OCI-LY1 (cell line): ENCODE measurements at regions not wholly inside any gene's neighbourhood (a gene's known extent, or its start where the extent isn't known, plus 50 kb on each side); places are given as distances from the start of the nearest gene placed in this dataset.

Source experiments
- H2AFZ ChIP-seq: fragments of 200-600 bp; sonication (generic), shearing (Covaris generic); 2 replicates; pipeline ENCODE4 v1.6.0; 2014; ENCODE audit warnings: antibody characterized with exemption, mild to moderate bottlenecking, low read length
- H3F3A ChIP-seq: fragments of 200-600 bp; sonication (generic), shearing (Covaris generic); 2 replicates; pipeline ENCODE4 v1.6.0; 2014; ENCODE audit warnings: mild to moderate bottlenecking, antibody characterized with exemption, low read length, moderate library complexity; ENCODE audit not compliant: insufficient read depth
- H3K27ac ChIP-seq: fragments of 200-600 bp; sonication (generic); 2 replicates; pipeline ENCODE4 v1.5.1; 2014; ENCODE audit warnings: low read length, mixed run types, mild to moderate bottlenecking, low read depth; ENCODE audit not compliant: poor library complexity, severe bottlenecking
- H3K27me3 ChIP-seq: fragments of 200-600 bp; sonication (generic); 2 replicates; pipeline ENCODE4 v1.6.0; 2014; ENCODE audit warnings: antibody characterized with exemption, mild to moderate bottlenecking, low read length, moderate library complexity; ENCODE audit not compliant: insufficient read depth
- H3K36me3 ChIP-seq: fragments of 200-600 bp; sonication (generic); 2 replicates; pipeline ENCODE4 v1.6.1; 2014; ENCODE audit warnings: mild to moderate bottlenecking, antibody characterized with exemption, low read length, moderate library complexity, mixed read lengths; ENCODE audit not compliant: insufficient read depth
- H3K4me1 ChIP-seq: fragments of 200-600 bp; sonication (generic); 2 replicates; pipeline ENCODE4 v1.5.1; 2014; ENCODE audit warnings: mild to moderate bottlenecking, low read length, moderate library complexity; ENCODE audit not compliant: insufficient read depth, severe bottlenecking
- H3K4me2 ChIP-seq: fragments of 200-600 bp; sonication (generic), shearing (Covaris generic); 2 replicates; pipeline ENCODE4 v1.6.1; 2014; ENCODE audit warnings: low read length
- H3K4me3 ChIP-seq: fragments of 200-600 bp; sonication (generic); 2 replicates; pipeline ENCODE4 v1.5.1; 2014; ENCODE audit warnings: low read length, low read depth, mild to moderate bottlenecking, mixed read lengths; ENCODE audit not compliant: poor library complexity, severe bottlenecking
- H3K79me2 ChIP-seq: fragments of 200-600 bp; shearing (Covaris generic); 2 replicates; pipeline ENCODE4 v1.6.1; 2016; ENCODE audit warnings: mixed run types, low read length, mixed read lengths; ENCODE audit not compliant: insufficient read depth
- H3K9ac ChIP-seq: fragments of 200-600 bp; sonication (generic), shearing (Covaris generic); 2 replicates; pipeline ENCODE4 v1.6.1; 2014; ENCODE audit warnings: mild to moderate bottlenecking, low read length, mixed read lengths
- H3K9me2 ChIP-seq: fragments of 200-600 bp; sonication (generic), shearing (Covaris generic); 2 replicates; pipeline ENCODE4 v1.6.1; 2014; ENCODE audit warnings: low read depth, mild to moderate bottlenecking, low read length, mixed read lengths
- H3K9me3 ChIP-seq: fragments of 200-600 bp; shearing (Covaris generic); 2 replicates; pipeline ENCODE4 v1.6.1; 2014; ENCODE audit warnings: low read length, mixed read lengths
- H4K20me1 ChIP-seq: fragments of 200-600 bp; sonication (generic), shearing (Covaris generic); 2 replicates; pipeline ENCODE4 v1.6.0; 2016; ENCODE audit warnings: mild to moderate bottlenecking, low read length; ENCODE audit not compliant: insufficient read depth
- EZH2 ChIP-seq: fragments of 200-600 bp; sonication (generic), shearing (Covaris generic); IDR thresholded peaks from 2 replicates; pipeline ENCODE4 v1.8.0; 2017; ENCODE audit warnings: borderline replicate concordance, mixed run types, mild to moderate bottlenecking, antibody characterized with exemption, low read length, moderate library complexity, mixed read lengths
- TF ChIP-seq, protein P1 (sequence below): fragments of 200-600 bp; sonication (generic), shearing (Covaris generic); IDR thresholded peaks from 2 replicates; pipeline ENCODE4 v1.5.1; 2017; ENCODE audit warnings: mild to moderate bottlenecking, antibody characterized with exemption, low read length, moderate library complexity, mixed read lengths

DNA sequence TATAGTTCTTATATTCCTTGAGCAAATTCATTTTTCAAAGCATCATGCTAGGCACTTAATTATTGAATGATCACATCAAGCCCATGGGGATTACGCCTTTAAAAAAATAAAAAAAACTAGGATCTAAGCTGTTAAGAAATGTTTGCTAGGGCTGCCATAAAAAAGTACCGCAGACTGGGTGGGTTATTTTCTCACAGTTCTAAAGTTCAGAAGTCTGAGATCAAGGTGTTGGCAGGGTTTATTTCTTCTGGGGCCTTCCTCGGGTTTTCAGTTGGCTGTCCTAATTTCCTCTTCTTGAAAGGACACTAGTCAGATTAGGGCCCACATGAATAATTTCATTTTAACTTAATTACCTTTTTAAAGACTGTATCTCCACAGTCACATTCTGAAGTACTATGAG is 165.6 kb upstream of the RIMS1 start:
- TF ChIP-seq EZH2: no peak
- TF ChIP-seq, protein P1, sequence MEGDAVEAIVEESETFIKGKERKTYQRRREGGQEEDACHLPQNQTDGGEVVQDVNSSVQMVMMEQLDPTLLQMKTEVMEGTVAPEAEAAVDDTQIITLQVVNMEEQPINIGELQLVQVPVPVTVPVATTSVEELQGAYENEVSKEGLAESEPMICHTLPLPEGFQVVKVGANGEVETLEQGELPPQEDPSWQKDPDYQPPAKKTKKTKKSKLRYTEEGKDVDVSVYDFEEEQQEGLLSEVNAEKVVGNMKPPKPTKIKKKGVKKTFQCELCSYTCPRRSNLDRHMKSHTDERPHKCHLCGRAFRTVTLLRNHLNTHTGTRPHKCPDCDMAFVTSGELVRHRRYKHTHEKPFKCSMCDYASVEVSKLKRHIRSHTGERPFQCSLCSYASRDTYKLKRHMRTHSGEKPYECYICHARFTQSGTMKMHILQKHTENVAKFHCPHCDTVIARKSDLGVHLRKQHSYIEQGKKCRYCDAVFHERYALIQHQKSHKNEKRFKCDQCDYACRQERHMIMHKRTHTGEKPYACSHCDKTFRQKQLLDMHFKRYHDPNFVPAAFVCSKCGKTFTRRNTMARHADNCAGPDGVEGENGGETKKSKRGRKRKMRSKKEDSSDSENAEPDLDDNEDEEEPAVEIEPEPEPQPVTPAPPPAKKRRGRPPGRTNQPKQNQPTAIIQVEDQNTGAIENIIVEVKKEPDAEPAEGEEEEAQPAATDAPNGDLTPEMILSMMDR: no peak
- Histone ChIP-seq H3K4me3 (no peak overlapping the region), H3K36me3 (no peaks in the 10 kb centered on the region), H3K4me1 (no peaks in the 10 kb centered on the region), H3K9me2 (no peaks in the 10 kb centered on the region), H3K4me2 (no peak overlapping the region), H3K27ac (no peak overlapping the region), H2AFZ (no peak overlapping the region), H3K27me3 (no peaks in the 10 kb centered on the region), H3K79me2 (no peaks in the 10 kb centered on the region), H4K20me1 (no peaks in the 10 kb centered on the region), H3K9ac (no peak overlapping the region), H3F3A (no peaks in the 10 kb centered on the region), H3K9me3 (no peaks in the 10 kb centered on the region)

DNA sequence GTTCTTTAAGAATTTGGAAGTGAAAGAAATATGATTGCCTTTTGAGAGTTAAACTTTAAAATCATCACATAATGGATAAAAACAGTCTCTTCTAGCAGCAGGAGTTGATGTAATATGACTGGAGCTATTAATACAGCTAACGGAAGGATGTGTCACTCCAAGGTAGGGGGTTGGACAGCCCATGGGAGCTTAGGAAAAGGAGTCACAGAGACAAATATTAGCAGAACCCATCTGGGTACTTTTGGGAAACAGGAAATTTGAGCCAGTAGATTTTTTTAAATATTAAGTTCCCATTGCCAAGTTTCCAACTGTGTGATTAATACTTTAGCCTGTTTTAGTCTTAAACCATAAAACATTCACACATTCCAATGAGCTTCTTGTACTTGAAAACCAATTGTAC is 164.7 kb upstream of the RIMS1 start:
- H3K79me2 ChIP-seq: no peaks in the 10 kb centered on the region
- no peak overlapping the region for H3K4me3 ChIP-seq
- H3K4me1 ChIP-seq: no peaks in the 10 kb centered on the region
- H3F3A ChIP-seq: no peaks in the 10 kb centered on the region
- no peak overlapping the region for H3K27ac ChIP-seq
- no peak overlapping the region for H2AFZ ChIP-seq
- H4K20me1 ChIP-seq: no peaks in the 10 kb centered on the region
- no peak overlapping the region for H3K9ac ChIP-seq
- H3K9me3 ChIP-seq: no peaks in the 10 kb centered on the region
- TF ChIP-seq, protein P1: no peak
- TF ChIP-seq EZH2: no peak
- no peaks in the 10 kb centered on the region for H3K27me3 ChIP-seq
- no peak overlapping the region for H3K4me2 ChIP-seq
- H3K9me2 ChIP-seq: no peaks in the 10 kb centered on the region
- no peaks in the 10 kb centered on the region for H3K36me3 ChIP-seq

DNA sequence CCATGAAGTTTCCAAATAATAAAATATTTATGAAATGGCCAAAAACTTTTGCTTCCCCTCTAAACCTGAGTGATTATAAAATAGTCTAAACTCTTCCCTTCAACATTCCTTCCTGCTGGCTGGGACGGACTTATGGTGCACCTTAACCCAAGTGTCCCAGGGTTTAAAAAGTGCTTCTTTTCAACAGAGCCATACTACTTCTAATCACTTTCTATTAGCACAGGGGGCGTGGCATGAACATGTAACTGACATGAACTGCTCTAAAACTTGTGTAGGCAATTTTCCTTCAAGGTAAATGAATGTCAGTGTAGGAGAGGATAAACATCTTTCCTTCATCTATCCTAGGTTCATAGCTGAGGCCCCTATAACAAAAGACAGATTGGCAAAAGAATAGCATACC is 163.6 kb upstream of the RIMS1 start:
- no peaks in the 10 kb centered on the region for H4K20me1 ChIP-seq
- no peak overlapping the region for H3K9ac ChIP-seq
- TF ChIP-seq EZH2: no peak
- TF ChIP-seq, protein P1: no peak
- H3K79me2 ChIP-seq: no peaks in the 10 kb centered on the region
- H3K4me1 ChIP-seq: no peaks in the 10 kb centered on the region
- H3K27ac ChIP-seq: no peak overlapping the region
- H3K9me3 ChIP-seq: no peaks in the 10 kb centered on the region
- no peaks in the 10 kb centered on the region for H3F3A ChIP-seq
- H2AFZ ChIP-seq: no peak overlapping the region
- H3K9me2 ChIP-seq: no peaks in the 10 kb centered on the region
- H3K36me3 ChIP-seq: no peaks in the 10 kb centered on the region
- no peak overlapping the region for H3K4me3 ChIP-seq
- no peaks in the 10 kb centered on the region for H3K27me3 ChIP-seq
- no peak overlapping the region for H3K4me2 ChIP-seq
